GM20000 (cell line): ENCODE measurements at regions not wholly inside any gene's neighbourhood (a gene's known extent, or its start where the extent isn't known, plus 50 kb on each side); places are given as distances from the start of the nearest gene placed in this dataset.

Experiments used
- DNase-seq: peaks from one replicate; pipeline ENCODE4 v3.0.0; 2012; ENCODE audit warnings: low spot score
- TF ChIP-seq, protein P1 (sequence below): IDR thresholded peaks from 2 replicates; pipeline ENCODE4 v1.5.1; 2012; ENCODE audit warnings: mild to moderate bottlenecking, control low read depth; ENCODE audit errors: extremely low read depth, missing control alignments

DNA sequence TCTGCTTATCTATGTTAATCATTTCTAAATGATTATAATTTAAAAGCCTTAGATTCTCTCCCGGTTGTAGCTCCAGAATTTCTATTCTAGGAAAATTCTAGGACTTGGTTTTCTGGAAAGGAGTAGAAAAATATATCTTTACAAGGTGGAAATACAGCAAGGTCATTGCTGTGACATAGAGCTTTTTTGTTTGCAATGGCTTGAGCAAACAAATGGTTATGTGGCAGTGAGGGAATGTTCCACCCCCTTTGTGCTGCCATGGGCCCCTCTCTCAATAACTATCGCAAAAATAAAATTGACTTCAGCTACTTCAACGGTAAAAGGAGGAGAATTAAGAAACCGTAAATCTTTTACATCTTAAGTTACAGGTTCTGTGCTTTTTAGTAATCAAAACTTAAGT lies 517.1 kb downstream of the EPHA3 start:
- TF ChIP-seq, protein P1, sequence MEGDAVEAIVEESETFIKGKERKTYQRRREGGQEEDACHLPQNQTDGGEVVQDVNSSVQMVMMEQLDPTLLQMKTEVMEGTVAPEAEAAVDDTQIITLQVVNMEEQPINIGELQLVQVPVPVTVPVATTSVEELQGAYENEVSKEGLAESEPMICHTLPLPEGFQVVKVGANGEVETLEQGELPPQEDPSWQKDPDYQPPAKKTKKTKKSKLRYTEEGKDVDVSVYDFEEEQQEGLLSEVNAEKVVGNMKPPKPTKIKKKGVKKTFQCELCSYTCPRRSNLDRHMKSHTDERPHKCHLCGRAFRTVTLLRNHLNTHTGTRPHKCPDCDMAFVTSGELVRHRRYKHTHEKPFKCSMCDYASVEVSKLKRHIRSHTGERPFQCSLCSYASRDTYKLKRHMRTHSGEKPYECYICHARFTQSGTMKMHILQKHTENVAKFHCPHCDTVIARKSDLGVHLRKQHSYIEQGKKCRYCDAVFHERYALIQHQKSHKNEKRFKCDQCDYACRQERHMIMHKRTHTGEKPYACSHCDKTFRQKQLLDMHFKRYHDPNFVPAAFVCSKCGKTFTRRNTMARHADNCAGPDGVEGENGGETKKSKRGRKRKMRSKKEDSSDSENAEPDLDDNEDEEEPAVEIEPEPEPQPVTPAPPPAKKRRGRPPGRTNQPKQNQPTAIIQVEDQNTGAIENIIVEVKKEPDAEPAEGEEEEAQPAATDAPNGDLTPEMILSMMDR = no peak
- no peak for DNase-seq

DNA sequence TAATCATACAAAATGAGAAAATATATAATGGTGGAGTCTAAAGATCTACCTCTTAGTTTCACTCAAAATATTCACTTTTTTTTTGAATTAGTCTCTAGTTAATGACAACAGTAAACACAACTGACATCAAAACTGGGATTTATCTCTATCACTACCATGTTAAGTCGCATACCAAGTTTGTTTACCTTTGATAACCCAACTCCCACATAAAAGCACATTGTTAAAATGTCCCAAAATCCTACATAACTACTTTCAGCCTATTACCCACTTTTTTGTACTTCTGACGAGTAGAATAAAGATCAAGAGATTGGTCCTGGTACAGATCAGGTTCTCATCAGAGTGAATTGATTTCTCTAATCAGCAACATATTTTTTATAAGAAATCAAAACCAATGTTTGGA lies 518.5 kb downstream of the EPHA3 start:
- no peak for DNase-seq
- TF ChIP-seq, protein P1 = no peak

DNA sequence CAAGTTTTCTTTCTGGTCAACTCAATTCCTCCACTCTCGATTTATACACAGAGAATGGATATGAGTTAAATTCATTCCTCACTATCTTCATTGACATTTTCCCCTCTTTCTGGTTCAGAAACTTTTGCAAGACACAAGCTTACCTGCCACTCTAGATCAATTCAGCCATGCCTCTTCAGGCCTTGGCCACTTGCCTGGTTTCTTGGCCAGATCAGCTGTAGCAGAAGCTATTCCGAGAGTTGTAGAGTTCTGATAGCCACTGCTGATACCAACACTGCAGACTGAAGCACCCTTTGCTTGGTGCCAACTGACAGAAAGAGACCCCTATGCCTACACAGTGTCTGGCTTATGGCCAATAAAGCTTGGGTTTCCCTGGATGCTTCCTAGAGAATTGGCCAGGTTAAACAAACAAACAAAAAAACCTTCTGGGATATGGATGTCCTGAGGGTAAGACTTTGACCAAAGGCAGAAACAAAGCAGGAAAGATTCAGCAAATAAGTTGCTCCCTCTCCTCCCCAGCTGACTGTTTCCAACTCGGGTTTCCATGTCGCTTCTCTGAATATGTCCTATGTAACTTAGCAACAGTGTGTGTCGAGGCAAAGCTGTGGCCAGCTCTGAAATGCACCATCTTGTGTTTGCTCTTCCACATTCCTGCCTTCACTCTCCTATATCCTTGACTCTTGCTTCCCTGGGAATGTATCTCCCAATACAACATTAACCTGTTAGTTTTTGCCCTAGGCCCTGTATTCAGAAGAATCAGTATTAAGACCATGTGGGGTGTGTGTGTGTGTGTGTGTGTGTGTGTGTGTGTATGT lies 521.6 kb downstream of the EPHA3 start:
- no peak for DNase-seq
- TF ChIP-seq, protein P1 = no peak

DNA sequence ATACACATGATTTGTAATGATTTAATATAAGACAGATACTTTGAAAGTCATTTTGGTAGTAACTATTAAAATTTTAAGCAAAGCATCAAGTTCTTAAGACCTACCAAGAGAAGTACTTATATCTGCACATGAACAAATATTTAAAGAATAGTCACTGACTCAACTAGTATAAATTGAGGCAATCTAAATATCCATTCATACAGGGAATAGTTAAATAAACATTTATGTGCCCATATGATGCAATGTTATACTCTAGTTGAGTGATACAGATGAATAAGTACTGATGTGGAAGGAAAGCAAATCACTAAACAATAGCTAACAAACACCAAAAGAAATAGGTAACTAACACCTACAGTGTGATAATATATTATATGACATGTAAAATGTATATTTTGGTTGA lies 527.7 kb downstream of the EPHA3 start:
- no peak for DNase-seq
- TF ChIP-seq, protein P1 = no peak

DNA sequence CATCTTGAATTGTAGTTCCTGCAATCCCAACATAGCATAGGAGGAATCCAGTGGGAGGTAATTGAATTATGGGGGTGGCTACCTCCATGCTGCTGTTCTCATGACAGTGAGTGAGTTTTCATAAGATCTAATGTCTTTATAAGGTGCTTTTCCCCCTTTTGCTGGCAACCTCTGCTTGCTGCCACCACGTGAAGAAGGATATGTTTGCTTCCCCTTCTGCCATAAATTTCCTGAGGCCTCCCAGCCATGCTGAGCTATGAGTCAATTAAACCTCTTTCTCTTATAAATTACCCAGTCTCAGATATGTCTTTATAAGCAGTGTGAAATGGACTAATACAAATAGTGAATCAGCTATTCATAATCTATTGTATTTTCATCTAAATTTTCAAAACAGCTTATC lies 537.3 kb downstream of the EPHA3 start:
- TF ChIP-seq, protein P1 = no peak
- no peak for DNase-seq

DNA sequence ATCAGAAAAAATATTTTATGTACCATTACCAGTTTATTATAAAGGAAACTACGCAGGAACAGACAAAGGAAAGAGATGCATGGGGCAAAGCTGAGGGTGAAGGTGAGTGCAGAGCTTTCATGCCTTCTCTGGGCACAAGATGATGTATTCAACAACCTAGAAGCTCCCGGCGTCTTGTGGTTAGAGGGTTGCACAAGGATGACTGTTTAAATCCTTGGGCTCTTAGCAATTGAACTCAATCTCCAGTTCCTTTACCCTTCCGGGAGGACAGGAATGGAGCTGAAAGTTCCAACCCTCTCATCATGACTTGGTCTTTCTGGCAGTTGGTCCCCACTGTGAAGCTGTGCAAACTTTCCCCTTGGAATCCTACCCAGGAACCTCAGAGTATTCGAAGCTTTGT lies 542.0 kb downstream of the EPHA3 start:
- TF ChIP-seq, protein P1 = no peak
- no peak for DNase-seq

GRCh38 chr3:89654031-89654430 lies 546.6 kb downstream of the EPHA3 start:
- TF ChIP-seq, protein P1 = no peak
- DNase-seq = no peak
